Calu3 (cell line): ENCODE measurements at regions not wholly inside any gene's neighbourhood (a gene's known extent, or its start where the extent isn't known, plus 50 kb on each side); places are given as distances from the start of the nearest gene placed in this dataset.
"Not testable (repeated sequence)": the region's sequence is repeated elsewhere in the genome, so short reads cannot be mapped to it uniquely, and the experiment has no call there.

Experiments used
- BruUV-seq: library from RNA; stranded (reverse); fragments of 400-500 nt; replicated peaks from 2 replicates; lab custom pipeline; 2021; lab: Mats Ljungman, UMichigan
- CTCF ChIA-PET: fragments of 300-600 bp; sonication (Branson Sonifier 250); formaldehyde crosslinking; loops from one replicate; lab custom pipeline; 2022; ENCODE audit warnings: antibody characterized with exemption; lab: Charles Lee
- DNase-seq: peaks from one replicate; pipeline ENCODE4 v3.0.0; 2022
- H3K27ac Mint-ChIP-seq: one replicate; pipeline ENCODE4 v1.8.0; 2022; ENCODE audit warnings: mixed read lengths; ENCODE audit not compliant: unreplicated experiment
- H3K27me3 Mint-ChIP-seq: one replicate; pipeline ENCODE4 v1.8.0; 2022; ENCODE audit warnings: mixed read lengths; ENCODE audit not compliant: unreplicated experiment
- H3K36me3 Mint-ChIP-seq: one replicate; pipeline ENCODE4 v1.8.0; 2022; ENCODE audit warnings: mild to moderate bottlenecking, moderate library complexity, mixed read lengths; ENCODE audit not compliant: insufficient read depth, unreplicated experiment
- H3K4me1 Mint-ChIP-seq: one replicate; pipeline ENCODE4 v1.8.0; 2022; ENCODE audit warnings: mild to moderate bottlenecking, low read depth, mixed read lengths; ENCODE audit not compliant: unreplicated experiment
- H3K4me3 Mint-ChIP-seq: one replicate; pipeline ENCODE4 v1.8.0; 2022; ENCODE audit warnings: mild to moderate bottlenecking, low read depth, moderate library complexity, mixed read lengths; ENCODE audit not compliant: unreplicated experiment
- H3K9me3 Mint-ChIP-seq: one replicate; pipeline ENCODE4 v1.8.0; 2022; ENCODE audit warnings: low read depth, mixed read lengths; ENCODE audit not compliant: unreplicated experiment
- intact Hi-C: fragments of 100-400 bp; cut with micrococcal nuclease; formaldehyde crosslinking; loops from one replicate; pipeline ENCODE4 v1.10.0; 2022; ENCODE audit not compliant: unreplicated experiment
- TF ChIP-seq, protein P1 (sequence below): fragments of 200-600 bp; IDR thresholded peaks from one replicate; pipeline ENCODE4 v1.8.0; 2022; ENCODE audit warnings: antibody characterized with exemption; ENCODE audit not compliant: unreplicated experiment

DNA sequence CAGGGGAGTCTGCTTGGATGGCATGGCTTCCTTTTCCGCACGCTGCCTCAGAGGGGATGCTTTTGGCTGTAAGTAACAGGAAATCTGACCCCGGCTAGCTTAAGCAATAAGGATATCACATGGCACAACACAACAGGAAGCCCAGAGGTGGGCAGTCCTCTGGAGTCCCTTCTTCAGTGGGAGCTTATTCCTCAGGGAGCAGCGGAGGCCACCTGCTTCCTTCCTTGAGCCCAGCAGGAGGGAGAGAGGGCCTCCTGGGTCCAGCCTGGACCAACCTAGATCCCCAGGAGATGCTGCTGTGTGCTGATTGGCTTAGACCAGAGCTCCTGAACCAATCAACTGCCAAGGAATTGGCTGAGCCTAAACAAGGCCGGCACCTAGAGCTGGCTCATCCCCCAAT, 66.3 kb downstream of the C9orf50 start:
- intact Hi-C loops, result no loop called here
- H3K4me3 Mint-ChIP-seq, result no peak overlapping the region
- no peaks in the 10 kb centered on the region for H3K9me3 Mint-ChIP-seq
- no TSS peak for BruUV-seq
- TF ChIP-seq, protein P1, sequence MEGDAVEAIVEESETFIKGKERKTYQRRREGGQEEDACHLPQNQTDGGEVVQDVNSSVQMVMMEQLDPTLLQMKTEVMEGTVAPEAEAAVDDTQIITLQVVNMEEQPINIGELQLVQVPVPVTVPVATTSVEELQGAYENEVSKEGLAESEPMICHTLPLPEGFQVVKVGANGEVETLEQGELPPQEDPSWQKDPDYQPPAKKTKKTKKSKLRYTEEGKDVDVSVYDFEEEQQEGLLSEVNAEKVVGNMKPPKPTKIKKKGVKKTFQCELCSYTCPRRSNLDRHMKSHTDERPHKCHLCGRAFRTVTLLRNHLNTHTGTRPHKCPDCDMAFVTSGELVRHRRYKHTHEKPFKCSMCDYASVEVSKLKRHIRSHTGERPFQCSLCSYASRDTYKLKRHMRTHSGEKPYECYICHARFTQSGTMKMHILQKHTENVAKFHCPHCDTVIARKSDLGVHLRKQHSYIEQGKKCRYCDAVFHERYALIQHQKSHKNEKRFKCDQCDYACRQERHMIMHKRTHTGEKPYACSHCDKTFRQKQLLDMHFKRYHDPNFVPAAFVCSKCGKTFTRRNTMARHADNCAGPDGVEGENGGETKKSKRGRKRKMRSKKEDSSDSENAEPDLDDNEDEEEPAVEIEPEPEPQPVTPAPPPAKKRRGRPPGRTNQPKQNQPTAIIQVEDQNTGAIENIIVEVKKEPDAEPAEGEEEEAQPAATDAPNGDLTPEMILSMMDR, result no peak
- DNase-seq, result no peak
- H3K27ac Mint-ChIP-seq, result no peak overlapping the region
- H3K36me3 Mint-ChIP-seq, result peaks cover 14% of the 10 kb centered on the region
- no peaks in the 10 kb centered on the region for H3K27me3 Mint-ChIP-seq
- CTCF ChIA-PET, result no interaction called here
- peaks cover 9% of the 10 kb centered on the region for H3K4me1 Mint-ChIP-seq

DNA sequence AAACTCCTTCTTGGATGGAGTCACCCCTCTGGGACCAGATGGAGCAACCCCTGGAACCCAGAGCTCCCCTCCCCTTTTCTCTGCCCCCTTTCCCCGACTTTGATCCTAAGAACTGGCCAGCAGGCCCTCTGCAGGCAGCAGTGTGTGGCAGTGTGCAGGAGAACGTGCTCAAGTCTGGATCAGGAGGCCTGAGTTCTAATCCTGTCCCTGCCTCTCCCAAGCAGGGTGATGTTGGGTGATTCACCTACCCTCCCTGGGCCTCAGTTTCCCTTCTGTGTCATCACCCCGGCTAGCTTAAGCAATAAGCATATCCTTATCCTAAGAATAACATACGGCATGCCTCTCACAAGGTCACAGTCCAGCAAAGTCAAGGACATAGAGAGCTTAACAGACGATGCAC, 67.6 kb downstream of the C9orf50 start:
- H3K4me1 Mint-ChIP-seq, result peaks cover 16% of the 10 kb centered on the region
- CTCF ChIA-PET, result no interaction called here
- DNase-seq, result no peak
- peaks cover 15% of the 10 kb centered on the region for H3K36me3 Mint-ChIP-seq
- intact Hi-C loops, result no loop called here
- H3K9me3 Mint-ChIP-seq, result no peaks in the 10 kb centered on the region
- H3K4me3 Mint-ChIP-seq, result no peak overlapping the region
- H3K27me3 Mint-ChIP-seq, result no peaks in the 10 kb centered on the region
- H3K27ac Mint-ChIP-seq, result no peak overlapping the region
- BruUV-seq, result no TSS peak
- TF ChIP-seq, protein P1, result no peak

DNA sequence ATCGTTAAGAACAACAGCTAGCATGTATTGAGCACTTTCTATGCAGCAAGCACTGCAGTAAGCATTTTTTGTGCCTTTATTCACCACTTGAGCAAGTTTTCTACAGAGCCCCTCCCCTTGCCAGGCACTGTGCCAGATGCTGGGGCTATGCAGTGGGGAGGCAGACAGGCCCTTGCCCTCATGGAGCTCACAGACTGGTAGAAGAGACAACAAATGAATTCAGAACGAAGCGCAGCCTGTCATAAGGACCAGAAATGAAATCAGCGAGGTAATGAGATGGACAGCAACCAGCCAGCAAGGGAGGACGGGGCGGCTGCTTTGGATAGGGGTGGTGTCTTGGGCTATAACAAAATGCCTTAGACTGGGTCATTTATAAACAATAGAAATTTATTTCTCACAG, 68.8 kb downstream of the C9orf50 start:
- intact Hi-C loops, result no loop called here
- H3K27ac Mint-ChIP-seq, result no peak overlapping the region
- H3K4me3 Mint-ChIP-seq, result no peak overlapping the region

DNA sequence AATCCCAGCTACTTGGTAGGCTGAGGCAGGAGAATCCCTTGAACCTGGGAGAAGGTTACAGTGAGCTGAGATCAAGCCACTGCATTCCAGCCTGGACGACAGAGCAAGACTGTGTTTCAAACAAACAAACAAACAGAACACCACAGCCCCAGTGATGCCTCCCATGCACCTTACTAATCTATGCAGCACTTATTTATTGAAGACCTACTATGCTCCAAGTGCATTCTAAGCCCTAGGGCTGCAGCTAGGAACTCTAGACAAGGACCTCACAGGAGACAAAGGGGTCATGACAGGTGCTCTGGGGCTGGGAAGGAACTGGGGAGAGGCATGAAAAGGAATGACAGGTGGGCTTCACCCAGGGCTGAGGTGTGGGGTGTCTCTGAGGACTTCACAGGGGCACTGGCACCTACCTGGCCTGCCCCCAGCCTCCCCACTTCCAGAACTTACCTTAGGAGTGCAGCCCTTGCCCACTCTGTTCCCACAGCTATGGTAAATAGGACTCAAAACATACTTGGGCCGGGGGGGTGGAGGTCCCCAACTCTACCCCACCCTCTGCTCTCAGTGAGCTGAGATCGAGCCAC, 69.4 kb downstream of the C9orf50 start:
- H3K9me3 Mint-ChIP-seq, result no peaks in the 10 kb centered on the region
- peaks cover 15% of the 10 kb centered on the region for H3K36me3 Mint-ChIP-seq
- intact Hi-C loops, result no loop called here
- TF ChIP-seq, protein P1, result no peak
- no peak overlapping the region for H3K4me3 Mint-ChIP-seq
- no TSS peak for BruUV-seq
- H3K27ac Mint-ChIP-seq, result no peak overlapping the region
- H3K4me1 Mint-ChIP-seq, result peaks cover 10% of the 10 kb centered on the region
- CTCF ChIA-PET, result no interaction called here
- no peak for DNase-seq
- H3K27me3 Mint-ChIP-seq, result no peaks in the 10 kb centered on the region

More for the DNA sequence above, 68.8 kb downstream of the C9orf50 start:
- BruUV-seq, result no TSS peak
- H3K9me3 Mint-ChIP-seq, result no peaks in the 10 kb centered on the region
- H3K4me1 Mint-ChIP-seq, result peaks cover 16% of the 10 kb centered on the region
- CTCF ChIA-PET, result interaction anchor here (0.6 kb wide), 1 partner anchor 150 kb away, joined by 4 read pairs; no protein-coding TSS in a partner anchor
- TF ChIP-seq, protein P1, result no peak
- peaks cover 15% of the 10 kb centered on the region for H3K36me3 Mint-ChIP-seq
- H3K27me3 Mint-ChIP-seq, result no peaks in the 10 kb centered on the region
- no peak for DNase-seq

DNA sequence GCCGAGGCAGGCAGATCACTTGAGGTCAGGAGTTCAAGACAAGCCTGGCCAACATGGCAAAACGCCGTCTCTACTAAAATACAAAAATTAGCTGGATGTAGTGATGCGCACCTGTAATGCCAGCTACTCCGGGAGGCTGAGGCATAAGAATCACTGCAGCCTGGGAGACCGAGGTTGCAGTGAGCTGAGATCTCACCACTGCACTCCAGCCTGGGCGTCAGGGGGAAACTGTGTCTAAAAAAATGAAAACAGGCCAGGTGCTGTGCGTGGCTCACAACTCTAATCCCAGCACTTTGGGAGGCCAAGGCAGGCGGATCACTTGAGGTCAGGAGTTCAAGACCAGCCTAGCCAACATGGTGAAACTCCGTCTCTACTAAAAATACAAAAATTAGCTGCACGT, 69.9 kb downstream of the C9orf50 start:
- H3K4me1 Mint-ChIP-seq, CTCF ChIA-PET, intact Hi-C loops, H3K27me3 Mint-ChIP-seq, DNase-seq, H3K9me3 Mint-ChIP-seq, H3K27ac Mint-ChIP-seq, BruUV-seq: not testable (repeated sequence)
- H3K4me3 Mint-ChIP-seq, result peak overlapping the region; percentile 78
- peaks cover 15% of the 10 kb centered on the region for H3K36me3 Mint-ChIP-seq
